B cell (primary cell): ENCODE measurements at regions not wholly inside any gene's neighbourhood (a gene's known extent, or its start where the extent isn't known, plus 50 kb on each side); places are given as distances from the start of the nearest gene placed in this dataset.

Experiments
- ATAC-seq: fragments of 200-7000 bp; cut with Tn5 transposase; one replicate; pipeline ENCODE4 v1.10.0; 2021; ENCODE audit warnings: low read depth, mild to moderate bottlenecking, moderate number of reproducible peaks, moderate library complexity
- CTCF ChIA-PET: fragments of 350-600 bp; sonication (Branson Sonifier 250); formaldehyde crosslinking; loops from one replicate; lab custom pipeline; 2021; ENCODE audit warnings: antibody characterized with exemption, inconsistent platforms; lab: Charles Lee
- POLR2A ChIA-PET: fragments of 350-600 bp; sonication (Branson Sonifier 250); formaldehyde crosslinking; loops from one replicate; lab custom pipeline; 2021; ENCODE audit warnings: antibody characterized with exemption; lab: Charles Lee
- DNase-seq: peaks from one replicate; pipeline ENCODE4 v3.0.0; 2013
- H2AFZ ChIP-seq: 2 replicates; pipeline ENCODE4 v1.6.1; 2012; ENCODE audit warnings: mild to moderate bottlenecking, low read depth, low read length; ENCODE audit not compliant: insufficient read depth, poor library complexity, severe bottlenecking
- H3K27ac ChIP-seq, 2 donors: 1 replicate in 1 of 2; 2 replicates in 1 of 2; pipeline ENCODE4 v1.5.1; 2012 to 2013; ENCODE audit warnings: low read length in 2 of 2, mild to moderate bottlenecking in 2 of 2, moderate library complexity in 1 of 2
- H3K27me3 ChIP-seq, 4 experiments: fragments of 200-600 bp in 1 of 4; sonication (generic) in 1 of 4; replicated peaks in 1 of 4; 1 replicate in 2 of 4; 2 replicates in 2 of 4; pipeline versions ENCODE4 v1.6.1 to v1.7.0; 2013 to 2016; ENCODE audit warnings: low read length in 3 of 4, mild to moderate bottlenecking in 2 of 4, mixed read lengths in 1 of 4, moderate library complexity in 1 of 4; ENCODE audit not compliant: insufficient read depth in 4 of 4, control insufficient read depth in 3 of 4; ENCODE audit errors: control extremely low read depth in 1 of 4
- H3K36me3 ChIP-seq, 2 experiments: replicated peaks in 1 of 2; 1 replicate in 1 of 2; 2 replicates in 1 of 2; pipeline versions ENCODE4 v1.6.1 to v1.7.1; 2013; ENCODE audit warnings: low read length in 1 of 2; ENCODE audit not compliant: insufficient read depth in 2 of 2, control insufficient read depth in 1 of 2; ENCODE audit errors: control extremely low read depth in 1 of 2, extremely low read depth in 1 of 2
- H3K4me1 ChIP-seq, 2 donors: fragments of 200-600 bp in 1 of 2; sonication (generic) in 1 of 2; 1 replicate in 1 of 2; 2 replicates in 1 of 2; pipeline versions ENCODE4 v1.5.1 to v1.6.1; 2013 to 2017; ENCODE audit warnings: low read length in 2 of 2; ENCODE audit not compliant: control insufficient read depth in 2 of 2, insufficient read depth in 2 of 2
- H3K4me2 ChIP-seq: replicated peaks from 2 replicates; pipeline ENCODE3; 2012; ENCODE audit warnings: mild to moderate bottlenecking, low read depth, low read length; ENCODE audit not compliant: poor library complexity, severe bottlenecking
- H3K4me3 ChIP-seq, 5 experiments: fragments of 200-600 bp in 1 of 5; sonication (generic) in 1 of 5; 1 replicate in 3 of 5; 2 replicates in 2 of 5; pipeline versions ENCODE4 v1.5.1 to v1.7.0; 2011 to 2016; ENCODE audit warnings: low read length in 4 of 5, mild to moderate bottlenecking in 4 of 5, low read depth in 2 of 5, control low read depth in 1 of 5, moderate library complexity in 1 of 5; ENCODE audit not compliant: insufficient read depth in 1 of 5; ENCODE audit errors: control extremely low read depth in 1 of 5, extremely low read depth in 1 of 5
- H3K79me2 ChIP-seq: fragments of 200-600 bp; sonication (generic); one replicate; pipeline ENCODE4 v1.6.0; 2016; ENCODE audit warnings: low read length; ENCODE audit not compliant: control insufficient read depth, insufficient read depth
- H3K9ac ChIP-seq: fragments of 200-600 bp; sonication (generic); 2 replicates; pipeline ENCODE4 v1.6.1; 2017; ENCODE audit warnings: mild to moderate bottlenecking, low read length, moderate library complexity
- H3K9me3 ChIP-seq, 3 donors: one replicate each; pipeline versions ENCODE4 v1.6.1 to v1.7.1; 2013; ENCODE audit warnings: low read length in 2 of 3; ENCODE audit not compliant: control insufficient read depth in 2 of 3, insufficient read depth in 1 of 3; ENCODE audit errors: control extremely low read depth in 1 of 3
- H4K20me1 ChIP-seq: 2 replicates; pipeline ENCODE4 v1.6.0; 2012; ENCODE audit warnings: mild to moderate bottlenecking, low read length; ENCODE audit not compliant: insufficient read depth, control insufficient read depth, poor library complexity, severe bottlenecking
- H3K27ac Mint-ChIP-seq: one replicate; pipeline ENCODE4 v1.8.0; 2021; ENCODE audit warnings: mixed read lengths
- H3K27me3 Mint-ChIP-seq: one replicate; pipeline ENCODE4 v1.8.0; 2021; ENCODE audit warnings: mixed read lengths
- H3K4me1 Mint-ChIP-seq: one replicate; pipeline ENCODE4 v1.8.0; 2021; ENCODE audit warnings: mixed read lengths
- H3K4me3 Mint-ChIP-seq: one replicate; pipeline ENCODE4 v1.8.0; 2021; ENCODE audit warnings: mixed read lengths
- H3K9me3 Mint-ChIP-seq: one replicate; pipeline ENCODE4 v1.8.0; 2022; ENCODE audit warnings: mixed read lengths; ENCODE audit not compliant: insufficient read depth
- EZH2 ChIP-seq: IDR thresholded peaks from 2 replicates; pipeline ENCODE4 v1.6.1; 2012; ENCODE audit warnings: borderline replicate concordance, low read depth, mild to moderate bottlenecking, moderate library complexity, low read length; ENCODE audit not compliant: insufficient read depth, poor library complexity, severe bottlenecking
- WGBS: methylation state at CpG from one replicate; pipeline ENCODE4 v1.1.5; 2013; ENCODE audit warnings: missing lambda C conversion rate; ENCODE audit not compliant: insufficient coverage; 5-methylcytosine and 5-hydroxymethylcytosine counted together
- intact Hi-C: fragments of 100-400 bp; cut with micrococcal nuclease; formaldehyde crosslinking; loops from one replicate; pipeline ENCODE4 v1.10.0; 2022
- TF ChIP-seq, protein P1 (sequence below): fragments of 200-600 bp; IDR thresholded peaks from one replicate; pipeline ENCODE4 v1.8.0; 2022; ENCODE audit warnings: antibody characterized with exemption, mild to moderate bottlenecking

DNA sequence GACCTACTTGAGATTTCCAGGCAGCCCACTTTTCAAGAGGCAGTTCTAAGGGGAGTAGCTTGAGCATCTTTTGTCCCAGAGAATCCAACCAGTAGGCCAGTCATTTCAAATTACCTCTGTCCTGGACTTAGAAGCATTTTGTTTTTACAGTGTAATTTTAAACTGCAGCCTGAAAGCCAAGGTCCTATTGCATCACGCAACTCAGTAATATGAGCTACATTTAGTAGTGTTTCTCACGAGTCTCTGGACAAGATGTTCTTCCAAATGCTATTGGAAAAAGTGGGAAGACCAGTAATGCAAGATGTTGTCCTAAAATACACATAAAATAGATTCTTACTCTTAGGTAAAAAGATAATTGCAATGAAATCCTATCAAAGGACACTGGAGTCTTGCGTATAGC lies 182.5 kb upstream of the ARX start:
- ATAC-seq = no peak
- no peak overlapping the region for H3K4me2 ChIP-seq
- no peaks in the 10 kb centered on the region for H3K9me3 Mint-ChIP-seq
- H3K9ac ChIP-seq = no peak overlapping the region
- H3K4me3 ChIP-seq = no peak overlapping the region
- no peak for DNase-seq
- H3K79me2 ChIP-seq = no peaks in the 10 kb centered on the region
- whole genome bisulfite sequencing = no CpG with 5 or more reads among the region's 3 CpGs
- H4K20me1 ChIP-seq = no peaks in the 10 kb centered on the region
- no peak overlapping the region for H3K4me3 Mint-ChIP-seq
- no peak overlapping the region for H3K27ac Mint-ChIP-seq
- H3K9me3 ChIP-seq = no peaks in the 10 kb centered on the region
- H3K27me3 Mint-ChIP-seq = no peaks in the 10 kb centered on the region
- H3K4me1 Mint-ChIP-seq = no peaks in the 10 kb centered on the region
- no peak overlapping the region for H2AFZ ChIP-seq
- ChIA-PET POLR2A (no interaction called here), CTCF (no interaction called here)
- H3K36me3 ChIP-seq = no peaks in the 10 kb centered on the region
- intact Hi-C loops = no loop called here
- no peaks in the 10 kb centered on the region for H3K4me1 ChIP-seq
- TF ChIP-seq, protein P1, sequence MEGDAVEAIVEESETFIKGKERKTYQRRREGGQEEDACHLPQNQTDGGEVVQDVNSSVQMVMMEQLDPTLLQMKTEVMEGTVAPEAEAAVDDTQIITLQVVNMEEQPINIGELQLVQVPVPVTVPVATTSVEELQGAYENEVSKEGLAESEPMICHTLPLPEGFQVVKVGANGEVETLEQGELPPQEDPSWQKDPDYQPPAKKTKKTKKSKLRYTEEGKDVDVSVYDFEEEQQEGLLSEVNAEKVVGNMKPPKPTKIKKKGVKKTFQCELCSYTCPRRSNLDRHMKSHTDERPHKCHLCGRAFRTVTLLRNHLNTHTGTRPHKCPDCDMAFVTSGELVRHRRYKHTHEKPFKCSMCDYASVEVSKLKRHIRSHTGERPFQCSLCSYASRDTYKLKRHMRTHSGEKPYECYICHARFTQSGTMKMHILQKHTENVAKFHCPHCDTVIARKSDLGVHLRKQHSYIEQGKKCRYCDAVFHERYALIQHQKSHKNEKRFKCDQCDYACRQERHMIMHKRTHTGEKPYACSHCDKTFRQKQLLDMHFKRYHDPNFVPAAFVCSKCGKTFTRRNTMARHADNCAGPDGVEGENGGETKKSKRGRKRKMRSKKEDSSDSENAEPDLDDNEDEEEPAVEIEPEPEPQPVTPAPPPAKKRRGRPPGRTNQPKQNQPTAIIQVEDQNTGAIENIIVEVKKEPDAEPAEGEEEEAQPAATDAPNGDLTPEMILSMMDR = no peak
- TF ChIP-seq EZH2 = no peak
- no peaks in the 10 kb centered on the region for H3K27me3 ChIP-seq
- no peak overlapping the region for H3K27ac ChIP-seq

DNA sequence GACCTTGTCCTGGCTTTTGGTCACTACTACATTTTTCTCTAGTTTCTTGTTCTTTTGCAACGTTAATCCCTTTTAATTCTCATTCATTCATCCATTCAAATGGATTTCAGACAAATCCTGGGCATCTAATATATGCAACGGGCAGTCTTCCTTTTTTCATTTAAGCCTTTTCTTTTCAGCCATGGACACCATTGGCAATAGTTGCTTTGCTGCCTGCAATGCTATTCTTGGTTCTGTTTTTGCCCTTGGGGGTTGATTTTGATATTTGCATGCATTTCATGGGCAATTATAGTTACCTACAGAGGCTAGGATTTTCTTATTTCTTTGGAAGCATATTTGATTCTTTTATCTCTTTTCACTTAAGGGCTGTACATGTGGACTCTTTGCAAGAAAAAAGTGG lies 180.5 kb upstream of the ARX start:
- Histone ChIP-seq H3K9ac (no peak overlapping the region), H4K20me1 (no peaks in the 10 kb centered on the region), H3K4me3 (no peak overlapping the region), H3K36me3 (no peaks in the 10 kb centered on the region), H3K9me3 (no peaks in the 10 kb centered on the region), H2AFZ (no peak overlapping the region), H3K4me2 (no peak overlapping the region), H3K27ac (no peak overlapping the region), H3K79me2 (no peaks in the 10 kb centered on the region), H3K4me1 (no peaks in the 10 kb centered on the region), H3K27me3 (no peaks in the 10 kb centered on the region)
- 20% methylated on average over 1 of the region's 2 CpGs for whole genome bisulfite sequencing
- no peaks in the 10 kb centered on the region for H3K27me3 Mint-ChIP-seq
- no peak overlapping the region for H3K4me3 Mint-ChIP-seq
- H3K9me3 Mint-ChIP-seq = no peaks in the 10 kb centered on the region
- ATAC-seq (no peak), DNase-seq (no peak)
- POLR2A ChIA-PET = no interaction called here
- H3K4me1 Mint-ChIP-seq = no peaks in the 10 kb centered on the region
- TF ChIP-seq, protein P1 = no peak
- TF ChIP-seq EZH2 = no peak
- intact Hi-C loops = no loop called here
- H3K27ac Mint-ChIP-seq = no peak overlapping the region
- CTCF ChIA-PET = no interaction called here
